SKM-1 treated with dmso at 0.1 percent for 144 hours (cell line): ENCODE measurements at regions not wholly inside any gene's neighbourhood (a gene's known extent, or its start where the extent isn't known, plus 50 kb on each side); places are given as distances from the start of the nearest gene placed in this dataset.
A peak's percentile ranks its signal among the peaks of the same experiment; 100 is the strongest.

Experiments
- DNase-seq: peaks from one replicate; lab custom pipeline; 2025; ENCODE audit not compliant: unreplicated experiment; lab: John Stamatoyannopoulos, UW

- no peak for DNase-seq
These were observed 364.6 kb upstream of the AGTR1 start for GRCh38 chr3:148333091-148333490.

- DNase-seq = no peak
These were observed 362.1 kb upstream of the AGTR1 start for GRCh38 chr3:148335612-148336011.

- DNase-seq = no peak
These were observed 354.3 kb upstream of the AGTR1 start for GRCh38 chr3:148343416-148343815.

- no peak for DNase-seq
These were observed 353.2 kb upstream of the AGTR1 start for GRCh38 chr3:148344521-148344920.

- DNase-seq = no peak
These were observed 337.7 kb upstream of the AGTR1 start for GRCh38 chr3:148360051-148360450.

GRCh38 chr3:148366743-148367410 is 330.8 kb upstream of the AGTR1 start:
- DNase-seq = no peak

- no peak for DNase-seq
These were observed 329.9 kb upstream of the AGTR1 start for GRCh38 chr3:148367756-148368155.

- no peak for DNase-seq
These were observed 328.3 kb upstream of the AGTR1 start for GRCh38 chr3:148369381-148369780.

GRCh38 chr3:148372206-148372875 is 325.4 kb upstream of the AGTR1 start:
- DNase-seq = no peak

GRCh38 chr3:148373961-148374360 is 323.7 kb upstream of the AGTR1 start:
- DNase-seq = no peak

- DNase-seq = peak; percentile 62
These were observed 317.8 kb upstream of the AGTR1 start for GRCh38 chr3:148379763-148380382.

- no peak for DNase-seq
These were observed 316.7 kb upstream of the AGTR1 start for GRCh38 chr3:148381051-148381450.

GRCh38 chr3:148389916-148390315 is 307.8 kb upstream of the AGTR1 start:
- no peak for DNase-seq

- no peak for DNase-seq
These were observed 301.9 kb upstream of the AGTR1 start for GRCh38 chr3:148395821-148396220.

GRCh38 chr3:148400754-148401153 is 296.9 kb upstream of the AGTR1 start:
- no peak for DNase-seq

- no peak for DNase-seq
These were observed 289.0 kb upstream of the AGTR1 start for GRCh38 chr3:148408667-148409066.

- DNase-seq = no peak
These were observed 277.5 kb upstream of the AGTR1 start for GRCh38 chr3:148420242-148420641.

- DNase-seq = no peak
These were observed 268.7 kb upstream of the AGTR1 start for GRCh38 chr3:148428862-148429605.

GRCh38 chr3:148433665-148434064 is 264.0 kb upstream of the AGTR1 start:
- DNase-seq = no peak

- DNase-seq = no peak
These were observed 262.2 kb upstream of the AGTR1 start for GRCh38 chr3:148435534-148435933.

- DNase-seq = no peak
These were observed 258.4 kb upstream of the AGTR1 start for GRCh38 chr3:148439254-148439822.
